Panc1 (cell line): ENCODE measurements at regions not wholly inside any gene's neighbourhood (a gene's known extent, or its start where the extent isn't known, plus 50 kb on each side); places are given as distances from the start of the nearest gene placed in this dataset.

ENCODE experiments used
- POLR2AphosphoS5 ChIP-seq: IDR thresholded peaks from 2 replicates; pipeline ENCODE4 v1.6.1; 2012; ENCODE audit warnings: mild to moderate bottlenecking, low read depth, low read length, moderate library complexity
- TCF7L2 ChIP-seq: IDR thresholded peaks from 2 replicates; pipeline ENCODE4 v1.6.1; 2011; ENCODE audit warnings: mild to moderate bottlenecking, low read depth, low read length, inconsistent platforms
- TF ChIP-seq, protein P1 (sequence below): fragments of 450-650 bp; IDR thresholded peaks from 2 replicates; pipeline ENCODE4 v1.5.1; 2017; ENCODE audit warnings: mild to moderate bottlenecking
- TF ChIP-seq, protein P2 (sequence below), 2 experiments: IDR thresholded peaks; 2 replicates each; pipeline ENCODE4 v1.6.1; 2011 to 2012; ENCODE audit warnings: low read depth in 2 of 2, control low read depth in 1 of 2, low read length in 1 of 2, mild to moderate bottlenecking in 1 of 2, moderate library complexity in 1 of 2; ENCODE audit not compliant: insufficient read depth in 1 of 2

DNA sequence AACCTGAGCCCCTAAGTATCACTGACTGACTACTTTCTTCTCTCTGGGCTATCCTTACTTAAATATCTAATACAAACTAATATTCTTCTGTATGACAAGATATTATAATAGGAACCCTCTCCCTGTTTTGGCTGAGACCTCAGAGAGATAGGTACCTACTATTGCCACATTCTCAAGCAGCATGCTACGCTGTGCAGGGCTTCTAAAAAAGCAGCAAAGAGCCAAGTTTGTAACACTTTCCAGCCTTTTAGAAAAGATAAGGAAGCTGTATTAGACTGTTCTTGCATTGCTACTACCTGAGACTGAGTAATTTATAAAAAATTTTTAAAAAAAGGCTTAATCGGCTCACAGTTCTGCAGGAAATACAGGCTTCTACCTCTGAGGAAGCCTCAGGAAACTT, 126.8 kb upstream of the ABI3BP start:
- TF ChIP-seq, protein P1, sequence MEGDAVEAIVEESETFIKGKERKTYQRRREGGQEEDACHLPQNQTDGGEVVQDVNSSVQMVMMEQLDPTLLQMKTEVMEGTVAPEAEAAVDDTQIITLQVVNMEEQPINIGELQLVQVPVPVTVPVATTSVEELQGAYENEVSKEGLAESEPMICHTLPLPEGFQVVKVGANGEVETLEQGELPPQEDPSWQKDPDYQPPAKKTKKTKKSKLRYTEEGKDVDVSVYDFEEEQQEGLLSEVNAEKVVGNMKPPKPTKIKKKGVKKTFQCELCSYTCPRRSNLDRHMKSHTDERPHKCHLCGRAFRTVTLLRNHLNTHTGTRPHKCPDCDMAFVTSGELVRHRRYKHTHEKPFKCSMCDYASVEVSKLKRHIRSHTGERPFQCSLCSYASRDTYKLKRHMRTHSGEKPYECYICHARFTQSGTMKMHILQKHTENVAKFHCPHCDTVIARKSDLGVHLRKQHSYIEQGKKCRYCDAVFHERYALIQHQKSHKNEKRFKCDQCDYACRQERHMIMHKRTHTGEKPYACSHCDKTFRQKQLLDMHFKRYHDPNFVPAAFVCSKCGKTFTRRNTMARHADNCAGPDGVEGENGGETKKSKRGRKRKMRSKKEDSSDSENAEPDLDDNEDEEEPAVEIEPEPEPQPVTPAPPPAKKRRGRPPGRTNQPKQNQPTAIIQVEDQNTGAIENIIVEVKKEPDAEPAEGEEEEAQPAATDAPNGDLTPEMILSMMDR = no peak
- TF ChIP-seq, protein P2, sequence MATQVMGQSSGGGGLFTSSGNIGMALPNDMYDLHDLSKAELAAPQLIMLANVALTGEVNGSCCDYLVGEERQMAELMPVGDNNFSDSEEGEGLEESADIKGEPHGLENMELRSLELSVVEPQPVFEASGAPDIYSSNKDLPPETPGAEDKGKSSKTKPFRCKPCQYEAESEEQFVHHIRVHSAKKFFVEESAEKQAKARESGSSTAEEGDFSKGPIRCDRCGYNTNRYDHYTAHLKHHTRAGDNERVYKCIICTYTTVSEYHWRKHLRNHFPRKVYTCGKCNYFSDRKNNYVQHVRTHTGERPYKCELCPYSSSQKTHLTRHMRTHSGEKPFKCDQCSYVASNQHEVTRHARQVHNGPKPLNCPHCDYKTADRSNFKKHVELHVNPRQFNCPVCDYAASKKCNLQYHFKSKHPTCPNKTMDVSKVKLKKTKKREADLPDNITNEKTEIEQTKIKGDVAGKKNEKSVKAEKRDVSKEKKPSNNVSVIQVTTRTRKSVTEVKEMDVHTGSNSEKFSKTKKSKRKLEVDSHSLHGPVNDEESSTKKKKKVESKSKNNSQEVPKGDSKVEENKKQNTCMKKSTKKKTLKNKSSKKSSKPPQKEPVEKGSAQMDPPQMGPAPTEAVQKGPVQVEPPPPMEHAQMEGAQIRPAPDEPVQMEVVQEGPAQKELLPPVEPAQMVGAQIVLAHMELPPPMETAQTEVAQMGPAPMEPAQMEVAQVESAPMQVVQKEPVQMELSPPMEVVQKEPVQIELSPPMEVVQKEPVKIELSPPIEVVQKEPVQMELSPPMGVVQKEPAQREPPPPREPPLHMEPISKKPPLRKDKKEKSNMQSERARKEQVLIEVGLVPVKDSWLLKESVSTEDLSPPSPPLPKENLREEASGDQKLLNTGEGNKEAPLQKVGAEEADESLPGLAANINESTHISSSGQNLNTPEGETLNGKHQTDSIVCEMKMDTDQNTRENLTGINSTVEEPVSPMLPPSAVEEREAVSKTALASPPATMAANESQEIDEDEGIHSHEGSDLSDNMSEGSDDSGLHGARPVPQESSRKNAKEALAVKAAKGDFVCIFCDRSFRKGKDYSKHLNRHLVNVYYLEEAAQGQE (IDR thresholded peaks at IDR 0.05; ENCODE audit: insufficient read depth in 1 of 2, low read depth in 2 of 2, low read length in 1 of 2) = no peak
- TF ChIP-seq TCF7L2 (no peak), POLR2AphosphoS5 (no peak)
